SK-N-MC (cell line): ENCODE measurements at regions not wholly inside any gene's neighbourhood (a gene's known extent, or its start where the extent isn't known, plus 50 kb on each side); places are given as distances from the start of the nearest gene placed in this dataset.
A peak's percentile ranks its signal among the peaks of the same experiment; 100 is the strongest.

Experiments used
- DNase-seq: peaks from one replicate; pipeline ENCODE4 v3.0.0-alpha.2; 2011; ENCODE audit warnings: low read depth, low spot score
- H3K27ac ChIP-seq: fragments of 200-600 bp; sonication (generic); 2 replicates; pipeline ENCODE4 v1.5.1; 2016; ENCODE audit warnings: mixed run types
- H3K36me3 ChIP-seq: fragments of 200-600 bp; sonication (generic); 2 replicates; pipeline ENCODE4 v1.6.1; 2017; ENCODE audit warnings: antibody characterized with exemption, low read length, mixed read lengths; ENCODE audit not compliant: insufficient read depth
- H3K4me3 ChIP-seq: fragments of 200-600 bp; sonication (generic); 2 replicates; pipeline ENCODE4 v1.5.1; 2016
- H3K9ac ChIP-seq: fragments of 200-600 bp; sonication (generic); 2 replicates; pipeline ENCODE4 v1.8.0; 2017; ENCODE audit warnings: mixed run types, mixed read lengths; ENCODE audit not compliant: insufficient read length
- H3K9me3 ChIP-seq: fragments of 200-600 bp; sonication (generic); 2 replicates; pipeline ENCODE4 v1.6.1; 2017; ENCODE audit warnings: low read depth, mild to moderate bottlenecking, antibody characterized with exemption, low read length, moderate library complexity, mixed read lengths
- EZH2 ChIP-seq: fragments of 200-600 bp; sonication (generic); IDR thresholded peaks from one replicate; pipeline ENCODE4 v1.6.1; 2017; ENCODE audit warnings: antibody characterized with exemption
- FOXP2 ChIP-seq: optimal IDR thresholded peaks from 2 replicates; pipeline ENCODE3; 2011; ENCODE audit warnings: mild to moderate bottlenecking, moderate library complexity; ENCODE audit not compliant: insufficient read depth; ENCODE audit errors: extremely low read length, control extremely low read depth
- POLR2AphosphoS5 ChIP-seq: IDR thresholded peaks from 2 replicates; pipeline ENCODE4 v1.6.1; 2012; ENCODE audit warnings: mild to moderate bottlenecking, low read depth, low read length, borderline replicate concordance

- no peak for DNase-seq
- no peaks in the 10 kb centered on the region for H3K9me3 ChIP-seq
- no peak overlapping the region for H3K27ac ChIP-seq
- no peak overlapping the region for H3K4me3 ChIP-seq
- no peak for TF ChIP-seq POLR2AphosphoS5
- TF ChIP-seq EZH2: no peak
- TF ChIP-seq FOXP2: no peak
- no peaks in the 10 kb centered on the region for H3K36me3 ChIP-seq
- no peak overlapping the region for H3K9ac ChIP-seq
These were observed 50.4 kb upstream of the PRSS23 start for GRCh38 chr11:86749821-86750401.

- H3K27ac ChIP-seq: no peak overlapping the region
- DNase-seq: no peak
These were observed 51.0 kb upstream of the PRSS23 start for GRCh38 chr11:86749376-86749775.

GRCh38 chr11:86748296-86748695 lies 52.0 kb upstream of the PRSS23 start:
- Histone ChIP-seq H3K4me3 (no peak overlapping the region), H3K27ac (no peak overlapping the region), H3K36me3 (no peaks in the 10 kb centered on the region), H3K9me3 (no peaks in the 10 kb centered on the region), H3K9ac (no peak overlapping the region)
- TF ChIP-seq EZH2 (no peak), FOXP2 (no peak), POLR2AphosphoS5 (no peak)
- DNase-seq: no peak

More at GRCh38 chr11:86749376-86749775, 51.0 kb upstream of the PRSS23 start:
- no peaks in the 10 kb centered on the region for H3K9me3 ChIP-seq
- no peaks in the 10 kb centered on the region for H3K36me3 ChIP-seq
- H3K9ac ChIP-seq: no peak overlapping the region
- H3K4me3 ChIP-seq: no peak overlapping the region
- TF ChIP-seq POLR2AphosphoS5: no peak
- no peak for TF ChIP-seq FOXP2

GRCh38 chr11:86747801-86748200 lies 52.5 kb upstream of the PRSS23 start:
- H3K27ac ChIP-seq: no peak overlapping the region
- no peaks in the 10 kb centered on the region for H3K9me3 ChIP-seq
- DNase-seq: no peak
- no peak overlapping the region for H3K9ac ChIP-seq
- TF ChIP-seq EZH2 (no peak), POLR2AphosphoS5 (no peak), FOXP2 (no peak)
- H3K36me3 ChIP-seq: no peaks in the 10 kb centered on the region
- H3K4me3 ChIP-seq: no peak overlapping the region

- no peak for DNase-seq
- Histone ChIP-seq H3K9me3 (no peaks in the 10 kb centered on the region), H3K36me3 (no peaks in the 10 kb centered on the region), H3K4me3 (no peak overlapping the region), H3K27ac (no peak overlapping the region), H3K9ac (no peak overlapping the region)
- no peak for TF ChIP-seq EZH2
- TF ChIP-seq POLR2AphosphoS5: no peak
- no peak for TF ChIP-seq FOXP2
These were observed 53.8 kb upstream of the PRSS23 start for GRCh38 chr11:86746514-86746913.

GRCh38 chr11:86745571-86745970 lies 54.8 kb upstream of the PRSS23 start:
- Histone ChIP-seq H3K4me3 (no peak overlapping the region), H3K9me3 (no peaks in the 10 kb centered on the region), H3K27ac (no peak overlapping the region), H3K9ac (no peak overlapping the region), H3K36me3 (no peaks in the 10 kb centered on the region)
- DNase-seq: no peak
- TF ChIP-seq EZH2 (no peak), FOXP2 (no peak), POLR2AphosphoS5 (no peak)

- no peak for DNase-seq
- H3K27ac ChIP-seq: no peak overlapping the region
- no peak overlapping the region for H3K9ac ChIP-seq
- no peak for TF ChIP-seq POLR2AphosphoS5
- TF ChIP-seq EZH2: no peak
- no peak for TF ChIP-seq FOXP2
- H3K36me3 ChIP-seq: no peaks in the 10 kb centered on the region
- H3K4me3 ChIP-seq: no peak overlapping the region
- no peaks in the 10 kb centered on the region for H3K9me3 ChIP-seq
These were observed 56.9 kb upstream of the PRSS23 start for GRCh38 chr11:86743223-86744118.

- TF ChIP-seq FOXP2: no peak
- no peak for TF ChIP-seq EZH2
- TF ChIP-seq POLR2AphosphoS5: no peak
- peak overlapping the region; percentile 91 for H3K27ac ChIP-seq
- H3K9ac ChIP-seq: no peak overlapping the region
- no peaks in the 10 kb centered on the region for H3K9me3 ChIP-seq
- DNase-seq: no peak
- no peak overlapping the region for H3K4me3 ChIP-seq
- H3K36me3 ChIP-seq: no peaks in the 10 kb centered on the region
These were observed 58.2 kb upstream of the PRSS23 start for GRCh38 chr11:86741839-86742805.
